GM12875 (cell line): ENCODE measurements at regions not wholly inside any gene's neighbourhood (a gene's known extent, or its start where the extent isn't known, plus 50 kb on each side); places are given as distances from the start of the nearest gene placed in this dataset.
A peak's percentile ranks its signal among the peaks of the same experiment; 100 is the strongest.

Experiments used
- H3K4me3 ChIP-seq: one replicate; pipeline ENCODE4 v1.5.1; 2011; ENCODE audit warnings: low read depth, low read length, control low read depth
- CTCF ChIP-seq: IDR thresholded peaks from 2 replicates; pipeline ENCODE4 v1.5.1; 2011; ENCODE audit warnings: low read depth, mild to moderate bottlenecking, control low read depth, inconsistent platforms, low read length, moderate library complexity, borderline replicate concordance; ENCODE audit not compliant: insufficient read depth

- H3K4me3 ChIP-seq = no peak overlapping the region
- TF ChIP-seq CTCF = no peak
These were observed 68.1 kb upstream of the ANXA1 start for GRCh38 chr9:73083519-73083918.

GRCh38 chr9:73081979-73082657, 69.5 kb upstream of the ANXA1 start:
- peak; percentile 55 for TF ChIP-seq CTCF
- no peak overlapping the region for H3K4me3 ChIP-seq

DNA sequence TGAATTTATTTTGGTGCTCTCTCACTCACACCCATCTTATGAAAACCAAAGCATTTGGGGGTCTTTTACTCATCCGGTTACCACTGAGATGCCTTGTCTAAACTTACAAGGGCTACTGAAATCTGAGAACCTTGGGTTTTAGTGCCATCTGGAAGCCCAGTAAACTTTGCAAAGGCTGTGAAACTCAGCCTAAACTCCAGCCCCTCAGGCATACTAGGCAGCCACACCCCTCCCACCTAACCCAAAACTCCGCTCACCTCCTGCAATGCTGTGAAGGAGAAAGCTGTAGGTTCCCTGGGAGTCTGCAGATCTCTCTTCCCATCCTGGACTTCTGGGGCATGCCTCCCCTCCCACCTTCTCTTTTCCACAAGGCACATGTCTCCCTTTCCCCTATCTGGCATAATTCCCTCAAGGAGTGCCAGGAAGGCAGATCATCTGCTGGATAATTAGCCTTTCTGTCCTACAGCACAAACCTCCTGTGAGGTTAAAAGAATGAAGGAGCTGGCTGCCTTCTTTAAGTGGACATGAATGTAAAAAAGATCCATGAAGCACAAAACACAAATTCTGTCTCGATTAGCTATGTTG, 71.5 kb upstream of the ANXA1 start:
- no peak overlapping the region for H3K4me3 ChIP-seq
- TF ChIP-seq CTCF = no peak

DNA sequence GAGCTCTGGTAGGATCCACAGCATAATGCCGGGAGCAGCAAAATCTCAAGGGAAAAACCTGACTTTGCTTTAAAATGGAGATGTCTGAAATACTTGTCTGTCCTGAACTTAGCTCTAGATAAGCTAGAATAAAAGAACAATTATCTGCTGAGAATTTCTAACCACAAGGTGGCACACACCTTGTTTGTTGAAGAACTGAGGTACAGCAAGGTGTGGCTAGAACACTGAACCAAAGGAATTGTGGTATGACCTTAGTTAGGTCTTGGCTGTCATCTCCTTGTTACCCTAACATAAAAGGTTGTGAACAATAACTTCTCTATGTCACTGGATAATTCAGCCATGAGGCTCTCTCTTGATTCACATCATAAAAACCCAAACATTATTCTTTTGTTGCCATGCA, 72.3 kb upstream of the ANXA1 start:
- no peak for TF ChIP-seq CTCF
- no peak overlapping the region for H3K4me3 ChIP-seq

DNA sequence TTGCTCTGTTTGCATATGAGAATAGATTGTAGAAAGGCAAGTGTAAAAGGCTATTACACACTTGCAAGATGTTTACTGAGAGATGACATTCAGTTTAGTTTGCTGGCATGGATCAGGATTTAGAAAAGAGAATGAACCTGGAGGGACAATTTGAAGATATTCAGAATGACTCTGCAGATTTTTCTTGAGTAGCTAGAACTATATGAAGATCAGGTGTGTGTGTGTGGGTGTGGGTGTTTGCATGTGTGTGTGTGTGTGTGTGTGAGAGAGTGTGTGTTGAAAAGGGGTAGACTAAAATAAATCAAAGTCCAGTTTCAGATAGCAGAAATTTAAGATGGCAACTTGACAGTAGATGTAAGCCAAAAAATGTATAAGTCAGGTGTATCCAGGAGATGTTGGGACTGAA, 74.0 kb upstream of the ANXA1 start:
- H3K4me3 ChIP-seq = no peak overlapping the region
- no peak for TF ChIP-seq CTCF

DNA sequence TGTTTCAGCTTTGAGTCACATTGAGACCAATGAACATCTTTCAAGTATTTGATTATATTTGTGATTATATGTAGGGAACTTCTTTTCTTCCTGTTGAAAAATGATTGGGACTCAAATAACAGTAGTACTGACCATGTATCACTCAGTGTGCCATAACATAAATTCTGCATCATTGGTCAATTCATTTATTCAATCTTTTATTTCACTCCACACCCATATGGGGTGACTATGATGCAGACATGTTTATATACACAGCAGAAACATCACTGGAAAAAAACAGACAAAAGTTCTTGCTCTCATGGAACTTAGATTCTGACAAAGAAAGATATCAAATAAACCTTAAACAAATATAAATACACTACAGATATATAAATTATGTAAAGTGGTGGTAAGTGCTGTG, 74.7 kb upstream of the ANXA1 start:
- no peak overlapping the region for H3K4me3 ChIP-seq
- no peak for TF ChIP-seq CTCF

- no peak for TF ChIP-seq CTCF
- H3K4me3 ChIP-seq = no peak overlapping the region
These were observed 77.4 kb upstream of the ANXA1 start for GRCh38 chr9:73074176-73074708.
